ENCODE measurements at regions not wholly inside any gene's neighbourhood (a gene's known extent, or its start where the extent isn't known, plus 50 kb on each side); places are given as distances from the start of the nearest gene placed in this dataset.

DNA sequence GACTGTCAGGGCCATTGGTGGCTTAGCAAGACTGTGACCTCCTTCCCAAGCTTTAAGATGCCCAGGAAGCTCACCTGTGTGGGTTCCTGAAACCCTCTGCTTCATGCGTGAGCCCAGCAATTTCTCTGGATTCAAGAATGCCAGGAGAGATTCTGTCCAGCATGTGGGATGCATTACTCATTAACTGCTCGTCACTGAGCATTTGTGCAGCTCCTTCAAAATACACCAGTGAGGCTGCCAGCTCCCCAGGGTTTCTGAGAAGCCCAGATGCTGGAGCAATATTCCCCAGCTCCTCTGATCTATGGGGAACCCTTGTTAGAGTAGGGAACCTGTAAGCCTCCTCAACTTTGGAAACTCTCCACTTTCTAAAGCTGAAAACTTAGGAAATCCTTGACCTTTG lies 126.5 kb downstream of the CHST1 start:
- no peak for TF ChIP-seq TCF12 (IDR thresholded peaks at IDR 0.05; ENCODE audit: low read depth)
- no peak for TF ChIP-seq TEAD4 (IDR thresholded peaks at IDR 0.05)
- TF ChIP-seq FOXM1 (IDR thresholded peaks at IDR 0.05; ENCODE audit: borderline replicate concordance, low read depth) = no peak

- no peak for TF ChIP-seq EP300 (IDR thresholded peaks at IDR 0.05; ENCODE audit: borderline replicate concordance)
- no peak for TF ChIP-seq TCF12 (IDR thresholded peaks at IDR 0.05; ENCODE audit: low read depth)
- TF ChIP-seq YY1 (IDR thresholded peaks at IDR 0.05; ENCODE audit: low read depth) = no peak
- TF ChIP-seq EGR1 (IDR thresholded peaks at IDR 0.05) = no peak
- TF ChIP-seq, protein P1, sequence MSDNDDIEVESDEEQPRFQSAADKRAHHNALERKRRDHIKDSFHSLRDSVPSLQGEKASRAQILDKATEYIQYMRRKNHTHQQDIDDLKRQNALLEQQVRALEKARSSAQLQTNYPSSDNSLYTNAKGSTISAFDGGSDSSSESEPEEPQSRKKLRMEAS (IDR thresholded peaks at IDR 0.05) = no peak
- TF ChIP-seq TAF1 (IDR thresholded peaks at IDR 0.05; ENCODE audit: low read depth) = no peak
- TF ChIP-seq, protein P2, sequence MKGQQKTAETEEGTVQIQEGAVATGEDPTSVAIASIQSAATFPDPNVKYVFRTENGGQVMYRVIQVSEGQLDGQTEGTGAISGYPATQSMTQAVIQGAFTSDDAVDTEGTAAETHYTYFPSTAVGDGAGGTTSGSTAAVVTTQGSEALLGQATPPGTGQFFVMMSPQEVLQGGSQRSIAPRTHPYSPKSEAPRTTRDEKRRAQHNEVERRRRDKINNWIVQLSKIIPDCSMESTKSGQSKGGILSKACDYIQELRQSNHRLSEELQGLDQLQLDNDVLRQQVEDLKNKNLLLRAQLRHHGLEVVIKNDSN (IDR thresholded peaks at IDR 0.05) = no peak
- TF ChIP-seq NFIC (IDR thresholded peaks at IDR 0.05) = no peak
- TF ChIP-seq CREB1 (IDR thresholded peaks at IDR 0.05; ENCODE audit: low read depth) = no peak
- TF ChIP-seq ZBTB7A (IDR thresholded peaks at IDR 0.05; ENCODE audit: low read depth) = no peak
- TF ChIP-seq FOXM1 (IDR thresholded peaks at IDR 0.05; ENCODE audit: borderline replicate concordance, low read depth) = no peak
- TF ChIP-seq CEBPB (IDR thresholded peaks at IDR 0.05) = no peak
- TF ChIP-seq TEAD4 (IDR thresholded peaks at IDR 0.05) = no peak
- TF ChIP-seq RAD21 (IDR thresholded peaks at IDR 0.05; ENCODE audit: low read depth) = no peak
- no peak for TF ChIP-seq REST (IDR thresholded peaks at IDR 0.05; ENCODE audit: low read depth)
Observed at GRCh38 chr11:45538363-45538762, 127.1 kb downstream of the CHST1 start.

GRCh38 chr11:45537614-45538013 lies 127.8 kb downstream of the CHST1 start:
- TF ChIP-seq NFIC (IDR thresholded peaks at IDR 0.05) = no peak
- no peak for TF ChIP-seq CEBPB (IDR thresholded peaks at IDR 0.05)
- TF ChIP-seq EGR1 (IDR thresholded peaks at IDR 0.05) = no peak
- TF ChIP-seq, protein P2 (IDR thresholded peaks at IDR 0.05) = no peak
- TF ChIP-seq, protein P1 (IDR thresholded peaks at IDR 0.05) = no peak
- TF ChIP-seq TAF1 (IDR thresholded peaks at IDR 0.05; ENCODE audit: low read depth) = no peak
- TF ChIP-seq FOXM1 (IDR thresholded peaks at IDR 0.05; ENCODE audit: borderline replicate concordance, low read depth) = no peak
- TF ChIP-seq EP300 (IDR thresholded peaks at IDR 0.05; ENCODE audit: borderline replicate concordance) = no peak
- TF ChIP-seq ZBTB7A (IDR thresholded peaks at IDR 0.05; ENCODE audit: low read depth) = no peak
- TF ChIP-seq TEAD4 (IDR thresholded peaks at IDR 0.05) = no peak
- TF ChIP-seq YY1 (IDR thresholded peaks at IDR 0.05; ENCODE audit: low read depth) = no peak
- no peak for TF ChIP-seq TCF12 (IDR thresholded peaks at IDR 0.05; ENCODE audit: low read depth)
- TF ChIP-seq REST (IDR thresholded peaks at IDR 0.05; ENCODE audit: low read depth) = no peak

- TF ChIP-seq TCF12 (IDR thresholded peaks at IDR 0.05; ENCODE audit: low read depth) = no peak
- TF ChIP-seq, protein P2 (IDR thresholded peaks at IDR 0.05) = no peak
- no peak for TF ChIP-seq TEAD4 (IDR thresholded peaks at IDR 0.05)
- no peak for TF ChIP-seq CEBPB (IDR thresholded peaks at IDR 0.05)
- no peak for TF ChIP-seq RAD21 (IDR thresholded peaks at IDR 0.05; ENCODE audit: low read depth)
- TF ChIP-seq REST (IDR thresholded peaks at IDR 0.05; ENCODE audit: low read depth) = no peak
- no peak for TF ChIP-seq EP300 (IDR thresholded peaks at IDR 0.05; ENCODE audit: borderline replicate concordance)
- no peak for TF ChIP-seq ZBTB7A (IDR thresholded peaks at IDR 0.05; ENCODE audit: low read depth)
- TF ChIP-seq NFIC (IDR thresholded peaks at IDR 0.05) = no peak
- TF ChIP-seq CREB1 (IDR thresholded peaks at IDR 0.05; ENCODE audit: low read depth) = no peak
- no peak for TF ChIP-seq FOXM1 (IDR thresholded peaks at IDR 0.05; ENCODE audit: borderline replicate concordance, low read depth)
- TF ChIP-seq YY1 (IDR thresholded peaks at IDR 0.05; ENCODE audit: low read depth) = no peak
- no peak for TF ChIP-seq EGR1 (IDR thresholded peaks at IDR 0.05)
- TF ChIP-seq TAF1 (IDR thresholded peaks at IDR 0.05; ENCODE audit: low read depth) = no peak
- TF ChIP-seq, protein P1 (IDR thresholded peaks at IDR 0.05) = no peak
Observed at GRCh38 chr11:45535033-45535432, 130.4 kb downstream of the CHST1 start.

Measured in Ishikawa (cell line).